ENCODE measurements at regions not wholly inside any gene's neighbourhood (a gene's known extent, or its start where the extent isn't known, plus 50 kb on each side); places are given as distances from the start of the nearest gene placed in this dataset.

GRCh38 chr12:30144777-30145683, 361.3 kb upstream of the TMTC1 start:
- H3K4me3 Mint-ChIP-seq, result no peak overlapping the region
- no peak for ATAC-seq (replicated peaks in 1 of 4)
- POLR2A ChIA-PET, result no interaction called here
- Histone ChIP-seq H3K27ac (ENCODE audit: low read length) (no peak overlapping the region), H3K27me3 (replicated peaks in 1 of 2; ENCODE audit: control insufficient read depth in 2 of 2, extremely low read depth in 1 of 2, insufficient read depth in 2 of 2, low read length in 1 of 2) (no peaks in the 10 kb centered on the region), H3K9me3 (no peaks in the 10 kb centered on the region), H3K36me3 (ENCODE audit: control insufficient read depth in 2 of 2, extremely low read depth in 1 of 2, insufficient read depth in 1 of 2, low read length in 1 of 2) (no peaks in the 10 kb centered on the region), H3K4me1 (ENCODE audit: control insufficient read depth in 1 of 2, extremely low read depth in 1 of 2, insufficient read depth in 2 of 2, low read length in 2 of 2) (no peaks in the 10 kb centered on the region), H3K4me3 (ENCODE audit: control insufficient read depth in 1 of 2, extremely low read depth in 1 of 2, low read length in 1 of 2) (no peak overlapping the region)
- CTCF ChIA-PET, result no interaction called here
- WGBS (ENCODE audit: insufficient coverage), result no CpG with 5 or more reads among the region's 1 CpG
- H3K4me1 Mint-ChIP-seq, result no peaks in the 10 kb centered on the region
- H3K27ac Mint-ChIP-seq, result no peak overlapping the region
- DNase-seq, result no peak
- no peaks in the 10 kb centered on the region for H3K36me3 Mint-ChIP-seq
- peaks cover 0 to 16% (median 7%) of the 10 kb centered on the region in 3 donors for H3K9me3 Mint-ChIP-seq
- no peaks in the 10 kb centered on the region for H3K27me3 Mint-ChIP-seq

DNA sequence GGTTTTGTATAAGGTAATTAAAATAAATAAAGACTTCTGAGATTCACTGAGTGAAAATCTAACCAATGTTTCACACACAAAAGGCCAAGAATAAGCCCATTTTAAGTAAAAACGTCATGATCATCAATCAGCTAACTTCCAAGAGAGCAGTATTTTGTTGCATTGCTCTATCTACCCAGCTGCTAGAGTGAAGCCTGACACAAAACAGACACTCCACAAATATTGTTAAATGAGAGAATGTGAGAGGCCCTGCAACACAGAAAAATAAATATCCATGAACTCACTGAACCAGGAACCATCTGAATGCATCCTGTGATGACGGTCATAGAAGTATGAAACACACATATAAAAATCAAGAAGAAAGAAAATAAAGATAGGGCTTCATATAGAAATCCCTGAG, 358.6 kb upstream of the TMTC1 start:
- Histone ChIP-seq H3K4me3 (ENCODE audit: control insufficient read depth in 1 of 2, extremely low read depth in 1 of 2, low read length in 1 of 2) (no peak overlapping the region), H3K36me3 (ENCODE audit: control insufficient read depth in 2 of 2, extremely low read depth in 1 of 2, insufficient read depth in 1 of 2, low read length in 1 of 2) (no peaks in the 10 kb centered on the region), H3K4me1 (ENCODE audit: control insufficient read depth in 1 of 2, extremely low read depth in 1 of 2, insufficient read depth in 2 of 2, low read length in 2 of 2) (no peaks in the 10 kb centered on the region), H3K27me3 (replicated peaks in 1 of 2; ENCODE audit: control insufficient read depth in 2 of 2, extremely low read depth in 1 of 2, insufficient read depth in 2 of 2, low read length in 1 of 2) (no peaks in the 10 kb centered on the region), H3K27ac (ENCODE audit: low read length) (no peak overlapping the region), H3K9me3 (no peaks in the 10 kb centered on the region)
- peaks cover 0 to 20% (median 3%) of the 10 kb centered on the region in 3 donors for H3K9me3 Mint-ChIP-seq
- no peaks in the 10 kb centered on the region for H3K27me3 Mint-ChIP-seq
- no peaks in the 10 kb centered on the region for H3K36me3 Mint-ChIP-seq
- H3K4me3 Mint-ChIP-seq, result no peak overlapping the region
- ATAC-seq (replicated peaks in 1 of 4), result no peak
- 43% methylated on average over 1 of the region's 2 CpGs for WGBS (ENCODE audit: insufficient coverage)
- CTCF ChIA-PET, result no interaction called here
- POLR2A ChIA-PET, result no interaction called here
- no peaks in the 10 kb centered on the region for H3K4me1 Mint-ChIP-seq
- no peak overlapping the region for H3K27ac Mint-ChIP-seq
- no peak for DNase-seq

GRCh38 chr12:30138483-30138882, 354.7 kb upstream of the TMTC1 start:
- no CpG with 5 or more reads among the region's 2 CpGs for WGBS (ENCODE audit: insufficient coverage)
- Mint-ChIP-seq H3K9me3 (peaks cover 0 to 12% (median 3%) of the 10 kb centered on the region in 3 donors), H3K4me1 (no peaks in the 10 kb centered on the region), H3K4me3 (no peak overlapping the region), H3K27ac (no peak overlapping the region), H3K36me3 (no peaks in the 10 kb centered on the region), H3K27me3 (no peaks in the 10 kb centered on the region)
- no peak overlapping the region for H3K27ac ChIP-seq (ENCODE audit: low read length)
- no peaks in the 10 kb centered on the region for H3K36me3 ChIP-seq (ENCODE audit: control insufficient read depth in 2 of 2, extremely low read depth in 1 of 2, insufficient read depth in 1 of 2, low read length in 1 of 2)
- no peaks in the 10 kb centered on the region for H3K4me1 ChIP-seq (ENCODE audit: control insufficient read depth in 1 of 2, extremely low read depth in 1 of 2, insufficient read depth in 2 of 2, low read length in 2 of 2)
- ATAC-seq (replicated peaks in 1 of 4), result no peak
- ChIA-PET POLR2A (no interaction called here), CTCF (interaction anchor here in 1 of 2 donors (0.5 to 1.0 kb wide), 2 partner anchors 16 to 1075 kb away, joined by 3 to 5 read pairs; no protein-coding TSS in a partner anchor)
- H3K4me3 ChIP-seq (ENCODE audit: control insufficient read depth in 1 of 2, extremely low read depth in 1 of 2, low read length in 1 of 2), result no peak overlapping the region
- H3K27me3 ChIP-seq (replicated peaks in 1 of 2; ENCODE audit: control insufficient read depth in 2 of 2, extremely low read depth in 1 of 2, insufficient read depth in 2 of 2, low read length in 1 of 2), result no peaks in the 10 kb centered on the region
- DNase-seq, result no peak
- no peaks in the 10 kb centered on the region for H3K9me3 ChIP-seq

- Mint-ChIP-seq H3K36me3 (no peaks in the 10 kb centered on the region), H3K9me3 (peaks cover 5 to 12% (median 9%) of the 10 kb centered on the region in 3 donors), H3K4me3 (no peak overlapping the region), H3K27ac (no peak overlapping the region), H3K27me3 (no peaks in the 10 kb centered on the region), H3K4me1 (no peaks in the 10 kb centered on the region)
- POLR2A ChIA-PET, result no interaction called here
- WGBS (ENCODE audit: insufficient coverage), result 86% methylated on average over 1 of the region's 2 CpGs
- Histone ChIP-seq H3K4me3 (ENCODE audit: control insufficient read depth in 1 of 2, extremely low read depth in 1 of 2, low read length in 1 of 2) (no peak overlapping the region), H3K9me3 (no peaks in the 10 kb centered on the region), H3K27me3 (replicated peaks in 1 of 2; ENCODE audit: control insufficient read depth in 2 of 2, extremely low read depth in 1 of 2, insufficient read depth in 2 of 2, low read length in 1 of 2) (no peaks in the 10 kb centered on the region), H3K36me3 (ENCODE audit: control insufficient read depth in 2 of 2, extremely low read depth in 1 of 2, insufficient read depth in 1 of 2, low read length in 1 of 2) (no peaks in the 10 kb centered on the region), H3K27ac (ENCODE audit: low read length) (no peak overlapping the region), H3K4me1 (ENCODE audit: control insufficient read depth in 1 of 2, extremely low read depth in 1 of 2, insufficient read depth in 2 of 2, low read length in 2 of 2) (no peaks in the 10 kb centered on the region)
- no peak for ATAC-seq (replicated peaks in 1 of 4)
- CTCF ChIA-PET, result no interaction called here
- no peak for DNase-seq
Measured at GRCh38 chr12:30136696-30137095, 353.0 kb upstream of the TMTC1 start.

- CTCF ChIA-PET, result no interaction called here
- no peak overlapping the region for H3K27ac Mint-ChIP-seq
- ATAC-seq (replicated peaks in 1 of 4), result no peak
- WGBS (ENCODE audit: insufficient coverage), result no CpG with 5 or more reads among the region's 2 CpGs
- DNase-seq, result no peak
- H3K4me1 ChIP-seq (ENCODE audit: control insufficient read depth in 1 of 2, extremely low read depth in 1 of 2, insufficient read depth in 2 of 2, low read length in 2 of 2), result no peaks in the 10 kb centered on the region
- no peak overlapping the region for H3K27ac ChIP-seq (ENCODE audit: low read length)
- H3K36me3 Mint-ChIP-seq, result no peaks in the 10 kb centered on the region
- H3K9me3 Mint-ChIP-seq, result peaks cover 10 to 12% (median 10%) of the 10 kb centered on the region in 3 donors
- H3K36me3 ChIP-seq (ENCODE audit: control insufficient read depth in 2 of 2, extremely low read depth in 1 of 2, insufficient read depth in 1 of 2, low read length in 1 of 2), result no peaks in the 10 kb centered on the region
- no peak overlapping the region for H3K4me3 ChIP-seq (ENCODE audit: control insufficient read depth in 1 of 2, extremely low read depth in 1 of 2, low read length in 1 of 2)
- no peaks in the 10 kb centered on the region for H3K27me3 ChIP-seq (replicated peaks in 1 of 2; ENCODE audit: control insufficient read depth in 2 of 2, extremely low read depth in 1 of 2, insufficient read depth in 2 of 2, low read length in 1 of 2)
- no peaks in the 10 kb centered on the region for H3K27me3 Mint-ChIP-seq
- POLR2A ChIA-PET, result interaction anchor here in 1 of 2 donors (0.6 kb wide), 1 partner anchor 1835 kb away, joined by 3 read pairs; no protein-coding TSS in a partner anchor
- H3K4me1 Mint-ChIP-seq, result no peaks in the 10 kb centered on the region
- H3K4me3 Mint-ChIP-seq, result no peak overlapping the region
- H3K9me3 ChIP-seq, result no peaks in the 10 kb centered on the region
Measured at GRCh38 chr12:30135776-30136175, 352.0 kb upstream of the TMTC1 start.

DNA sequence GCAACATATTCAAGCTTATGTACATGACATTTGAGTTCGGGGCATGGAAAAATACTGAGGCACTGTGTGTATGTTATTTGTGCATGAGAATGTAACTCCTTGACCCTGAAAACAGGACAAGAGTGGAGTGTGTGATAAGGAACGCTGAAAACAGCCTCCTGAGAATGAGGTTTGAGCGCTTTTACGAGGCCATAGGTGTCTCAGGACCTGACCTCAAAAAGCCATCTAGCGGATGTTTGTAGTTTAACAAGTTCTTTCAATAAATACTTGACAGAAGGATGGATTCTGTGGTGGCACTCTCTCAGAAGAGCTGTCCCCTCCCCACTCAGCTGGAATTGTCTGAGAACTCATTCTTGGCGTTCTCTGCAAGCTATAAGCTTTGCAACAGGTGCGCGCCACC, 350.5 kb upstream of the TMTC1 start:
- Mint-ChIP-seq H3K4me3 (no peak overlapping the region), H3K27me3 (no peaks in the 10 kb centered on the region), H3K36me3 (no peaks in the 10 kb centered on the region), H3K9me3 (peaks cover 5 to 10% (median 7%) of the 10 kb centered on the region in 3 donors), H3K27ac (no peak overlapping the region), H3K4me1 (no peaks in the 10 kb centered on the region)
- H3K36me3 ChIP-seq (ENCODE audit: control insufficient read depth in 2 of 2, extremely low read depth in 1 of 2, insufficient read depth in 1 of 2, low read length in 1 of 2), result no peaks in the 10 kb centered on the region
- CTCF ChIA-PET, result interaction anchor here in 1 of 2 donors (0.6 to 0.8 kb wide), 2 partner anchors 423 to 824 kb away, joined by 3 read pairs; no protein-coding TSS in a partner anchor
- H3K4me3 ChIP-seq (ENCODE audit: control insufficient read depth in 1 of 2, extremely low read depth in 1 of 2, low read length in 1 of 2), result no peak overlapping the region
- no peak for DNase-seq
- no peaks in the 10 kb centered on the region for H3K9me3 ChIP-seq
- POLR2A ChIA-PET, result no interaction called here
- WGBS (ENCODE audit: insufficient coverage), result 91% methylated on average over 1 of the region's 8 CpGs
- H3K27ac ChIP-seq (ENCODE audit: low read length), result no peak overlapping the region
- ATAC-seq (replicated peaks in 1 of 4), result no peak
- H3K4me1 ChIP-seq (ENCODE audit: control insufficient read depth in 1 of 2, extremely low read depth in 1 of 2, insufficient read depth in 2 of 2, low read length in 2 of 2), result no peaks in the 10 kb centered on the region
- no peaks in the 10 kb centered on the region for H3K27me3 ChIP-seq (replicated peaks in 1 of 2; ENCODE audit: control insufficient read depth in 2 of 2, extremely low read depth in 1 of 2, insufficient read depth in 2 of 2, low read length in 1 of 2)

Measured in T-cell (primary cell).